GM18870 (cell line): ENCODE measurements at regions not wholly inside any gene's neighbourhood (a gene's known extent, or its start where the extent isn't known, plus 50 kb on each side); places are given as distances from the start of the nearest gene placed in this dataset.

Source experiments
- ATAC-seq: cut with Tn5 transposase; IDR thresholded peaks from one replicate; pipeline ENCODE4 v1.9.1; 2021; ENCODE audit warnings: moderate library complexity; ENCODE audit not compliant: unreplicated experiment

- ATAC-seq, result no peak
Measured at GRCh38 chr11:95451261-95451660, 220.3 kb upstream of the SESN3 start.

- no peak for ATAC-seq
Measured at GRCh38 chr11:95450547-95451123, 219.6 kb upstream of the SESN3 start.

GRCh38 chr11:95445746-95446333 lies 214.8 kb upstream of the SESN3 start:
- ATAC-seq, result no peak

GRCh38 chr11:95444309-95445241 lies 213.6 kb upstream of the SESN3 start:
- no peak for ATAC-seq

GRCh38 chr11:95443386-95443785 lies 212.4 kb upstream of the SESN3 start:
- ATAC-seq, result peak; percentile 45

GRCh38 chr11:95442531-95443050 lies 211.6 kb upstream of the SESN3 start:
- ATAC-seq, result no peak

- ATAC-seq, result no peak
Measured at GRCh38 chr11:95435628-95436353, 204.8 kb upstream of the SESN3 start.

- no peak for ATAC-seq
Measured at GRCh38 chr11:95435192-95435591, 204.2 kb upstream of the SESN3 start.

GRCh38 chr11:95434489-95435057 lies 203.6 kb upstream of the SESN3 start:
- ATAC-seq, result no peak

GRCh38 chr11:95434009-95434408 lies 203.0 kb upstream of the SESN3 start:
- ATAC-seq, result no peak

GRCh38 chr11:95432714-95433503 lies 201.9 kb upstream of the SESN3 start:
- no peak for ATAC-seq

- no peak for ATAC-seq
Measured at GRCh38 chr11:95429376-95429907, 198.4 kb upstream of the SESN3 start.

- ATAC-seq, result no peak
Measured at GRCh38 chr11:95426823-95427462, 195.9 kb upstream of the SESN3 start.

- no peak for ATAC-seq
Measured at GRCh38 chr11:95419915-95420314, 188.9 kb upstream of the SESN3 start.

- no peak for ATAC-seq
Measured at GRCh38 chr11:95418916-95419315, 187.9 kb upstream of the SESN3 start.

GRCh38 chr11:95417832-95418231 lies 186.8 kb upstream of the SESN3 start:
- no peak for ATAC-seq

GRCh38 chr11:95415837-95416304 lies 184.9 kb upstream of the SESN3 start:
- no peak for ATAC-seq

GRCh38 chr11:95414217-95414616 lies 183.2 kb upstream of the SESN3 start:
- ATAC-seq, result no peak

GRCh38 chr11:95413761-95414160 lies 182.8 kb upstream of the SESN3 start:
- ATAC-seq, result no peak
